ENCODE measurements at regions not wholly inside any gene's neighbourhood (a gene's known extent, or its start where the extent isn't known, plus 50 kb on each side); places are given as distances from the start of the nearest gene placed in this dataset.
A peak's percentile ranks its signal among the peaks of the same experiment; 100 is the strongest.
"Not testable (repeated sequence)": the region's sequence is repeated elsewhere in the genome, so short reads cannot be mapped to it uniquely, and the experiment has no call there.

- ATAC-seq (no peak), DNase-seq (no peak)
- intact Hi-C loops (cut with DNase I) = no loop called here
Measured at GRCh38 chr10:61215246-61215645, 237.9 kb downstream of the TMEM26 start.

GRCh38 chr10:61211468-61211867 is 241.7 kb downstream of the TMEM26 start:
- intact Hi-C loops (cut with DNase I) = no loop called here
- ATAC-seq (no peak), DNase-seq (no peak)

GRCh38 chr10:61197057-61197456 is 253.1 kb upstream of the RHOBTB1 start:
- ATAC-seq = peak in 1 of 2 donors; percentile 58
- intact Hi-C loops (cut with DNase I) = no loop called here
- DNase-seq = no peak

GRCh38 chr10:61195211-61195610 is 251.2 kb upstream of the RHOBTB1 start:
- ATAC-seq = no peak
- DNase-seq = no peak
- intact Hi-C loops (cut with DNase I) = no loop called here

- not testable (repeated sequence) for ATAC-seq, DNase-seq
- intact Hi-C loops (cut with DNase I) = loop anchor here in 1 of 2 donors (5.0 kb wide), 1 partner anchor 55 kb away; no protein-coding TSS in a partner anchor
Measured at GRCh38 chr10:61192589-61192988, 248.6 kb upstream of the RHOBTB1 start.

- intact Hi-C loops (cut with DNase I) = loop anchor here in 1 of 2 donors (5.0 kb wide), 1 partner anchor 55 kb away; no protein-coding TSS in a partner anchor
- ATAC-seq (no peak), DNase-seq (no peak)
Measured at GRCh38 chr10:61192042-61192441, 248.1 kb upstream of the RHOBTB1 start.

GRCh38 chr10:61189912-61190311 is 245.9 kb upstream of the RHOBTB1 start:
- DNase-seq = no peak
- intact Hi-C loops (cut with DNase I) = loop anchor here (5.0 kb wide), 2 partner anchors 48 to 53 kb away; no protein-coding TSS in a partner anchor

GRCh38 chr10:61188691-61189090 is 244.7 kb upstream of the RHOBTB1 start:
- intact Hi-C loops (cut with DNase I) = loop anchor here in 1 of 2 donors (5.0 kb wide), 1 partner anchor 46 kb away; no protein-coding TSS in a partner anchor
- DNase-seq (no peak), ATAC-seq (no peak)

More at GRCh38 chr10:61189912-61190311, 245.9 kb upstream of the RHOBTB1 start:
- no peak for ATAC-seq

GRCh38 chr10:61188101-61188500 is 244.1 kb upstream of the RHOBTB1 start:
- intact Hi-C loops (cut with DNase I) = loop anchor here in 1 of 2 donors (5.0 kb wide), 1 partner anchor 46 kb away; no protein-coding TSS in a partner anchor
- ATAC-seq = no peak
- DNase-seq = no peak

- DNase-seq (no peak), ATAC-seq (no peak)
- intact Hi-C loops (cut with DNase I) = loop anchor here in 1 of 2 donors (5.0 kb wide), 1 partner anchor 45 kb away; no protein-coding TSS in a partner anchor
Measured at GRCh38 chr10:61187601-61188000, 243.6 kb upstream of the RHOBTB1 start.

- intact Hi-C loops (cut with DNase I) = loop anchor here in 1 of 2 donors (5.0 kb wide), 1 partner anchor 44 kb away; no protein-coding TSS in a partner anchor
- DNase-seq (no peak), ATAC-seq (no peak)
Measured at GRCh38 chr10:61186408-61186807, 242.4 kb upstream of the RHOBTB1 start.

- DNase-seq (no peak), ATAC-seq (no peak)
- intact Hi-C loops (cut with DNase I) = no loop called here
Measured at GRCh38 chr10:61184429-61184828, 240.4 kb upstream of the RHOBTB1 start.

- DNase-seq (no peak), ATAC-seq (no peak)
- intact Hi-C loops (cut with DNase I) = no loop called here
Measured at GRCh38 chr10:61183967-61184366, 240.0 kb upstream of the RHOBTB1 start.

- intact Hi-C loops (cut with DNase I) = no loop called here
- DNase-seq (no peak), ATAC-seq (no peak)
Measured at GRCh38 chr10:61181832-61182231, 237.8 kb upstream of the RHOBTB1 start.

GRCh38 chr10:61179771-61180170 is 235.8 kb upstream of the RHOBTB1 start:
- ATAC-seq = no peak
- intact Hi-C loops (cut with DNase I) = no loop called here
- no peak for DNase-seq

GRCh38 chr10:61176424-61176823 is 232.4 kb upstream of the RHOBTB1 start:
- ATAC-seq = peak in 1 of 2 donors; percentile 25
- no peak for DNase-seq
- intact Hi-C loops (cut with DNase I) = no loop called here

GRCh38 chr10:61175316-61175715 is 231.3 kb upstream of the RHOBTB1 start:
- ATAC-seq = peak; percentile 65 to 87
- no peak for DNase-seq
- intact Hi-C loops (cut with DNase I) = no loop called here

GRCh38 chr10:61173450-61173849 is 229.5 kb upstream of the RHOBTB1 start:
- DNase-seq (no peak), ATAC-seq (no peak)
- intact Hi-C loops (cut with DNase I) = no loop called here

GRCh38 chr10:61172182-61172926 is 228.4 kb upstream of the RHOBTB1 start:
- intact Hi-C loops (cut with DNase I) = no loop called here
- DNase-seq = no peak
- ATAC-seq = no peak

GRCh38 chr10:61170594-61170993 is 226.6 kb upstream of the RHOBTB1 start:
- ATAC-seq (no peak), DNase-seq (no peak)
- intact Hi-C loops (cut with DNase I) = no loop called here

- ATAC-seq = no peak
- intact Hi-C loops (cut with DNase I) = loop anchor here in 1 of 2 donors (10.0 kb wide), 1 partner anchor 566 kb away; no protein-coding TSS in a partner anchor
Measured at GRCh38 chr10:61169294-61169693, 225.3 kb upstream of the RHOBTB1 start.

More at GRCh38 chr10:61169294-61169693, 225.3 kb upstream of the RHOBTB1 start:
- DNase-seq = no peak
